MM.1S (cell line): ENCODE measurements at regions not wholly inside any gene's neighbourhood (a gene's known extent, or its start where the extent isn't known, plus 50 kb on each side); places are given as distances from the start of the nearest gene placed in this dataset.

Experiments used
- DNase-seq: peaks from one replicate; pipeline ENCODE4 v3.0.0-alpha.2; 2015
- H2AFZ ChIP-seq: fragments of 300-600 bp; sonication (generic); 2 replicates; pipeline ENCODE4 v1.6.0; 2016; ENCODE audit warnings: antibody characterized with exemption, low read length
- H3F3A ChIP-seq: fragments of 300-600 bp; sonication (generic); 2 replicates; pipeline ENCODE4 v1.6.1; 2016; ENCODE audit warnings: mild to moderate bottlenecking, antibody characterized with exemption, low read length, moderate library complexity, mixed read lengths; ENCODE audit not compliant: insufficient read depth
- H3K27ac ChIP-seq: fragments of 300-600 bp; sonication (generic); 2 replicates; pipeline ENCODE4 v1.5.1; 2016; ENCODE audit warnings: mild to moderate bottlenecking, low read length
- H3K27me3 ChIP-seq: fragments of 300-600 bp; sonication (generic); replicated peaks from 2 replicates; pipeline ENCODE4 v1.6.0; 2016; ENCODE audit warnings: low read length; ENCODE audit not compliant: insufficient read depth
- H3K36me3 ChIP-seq: fragments of 300-600 bp; sonication (generic); replicated peaks from 2 replicates; pipeline ENCODE4 v1.6.1; 2016; ENCODE audit warnings: mild to moderate bottlenecking, low read length, mixed read lengths; ENCODE audit not compliant: insufficient read depth
- H3K4me1 ChIP-seq: fragments of 300-600 bp; sonication (generic); 2 replicates; pipeline ENCODE4 v1.6.1; 2016; ENCODE audit warnings: low read length, mixed read lengths
- H3K4me2 ChIP-seq: fragments of 300-600 bp; sonication (generic); 2 replicates; pipeline ENCODE4 v1.6.0; 2016; ENCODE audit warnings: low read depth, low read length
- H3K4me3 ChIP-seq: fragments of 300-600 bp; sonication (generic); 2 replicates; pipeline ENCODE4 v1.5.1; 2016; ENCODE audit warnings: low read length, mixed read lengths
- H3K79me2 ChIP-seq: fragments of 300-600 bp; sonication (generic); 2 replicates; pipeline ENCODE4 v1.6.1; 2016; ENCODE audit warnings: mixed run types, low read length, mixed read lengths
- H3K9ac ChIP-seq: fragments of 300-600 bp; sonication (generic); 2 replicates; pipeline ENCODE4 v1.6.1; 2016; ENCODE audit warnings: low read length, mixed read lengths
- H3K9me2 ChIP-seq: fragments of 300-600 bp; sonication (generic); replicated peaks from 2 replicates; pipeline ENCODE4 v1.6.1; 2016; ENCODE audit warnings: mild to moderate bottlenecking, low read length, mixed read lengths; ENCODE audit not compliant: insufficient read depth
- H3K9me3 ChIP-seq: fragments of 300-600 bp; sonication (generic); replicated peaks from 2 replicates; pipeline ENCODE4 v1.6.1; 2016; ENCODE audit warnings: mild to moderate bottlenecking, low read length, mixed read lengths; ENCODE audit not compliant: insufficient read depth
- H4K20me1 ChIP-seq: fragments of 300-600 bp; sonication (generic); 2 replicates; pipeline ENCODE4 v1.6.1; 2016; ENCODE audit warnings: mild to moderate bottlenecking, low read length, moderate library complexity, mixed read lengths; ENCODE audit not compliant: insufficient read depth
- EZH2 ChIP-seq: fragments of 300-600 bp; sonication (generic); optimal IDR thresholded peaks from 2 replicates; pipeline ENCODE3; 2017; ENCODE audit warnings: low read depth, mild to moderate bottlenecking, antibody characterized with exemption, low read length, mixed read lengths
- EZH2phosphoT487 ChIP-seq: fragments of 300-600 bp; sonication (generic); IDR thresholded peaks from 2 replicates; pipeline ENCODE4 v1.6.1; 2018; ENCODE audit warnings: antibody characterized with exemption, low read length
- TF ChIP-seq, protein P1 (sequence below): fragments of 300-600 bp; sonication (generic); IDR thresholded peaks from 2 replicates; pipeline ENCODE4 v1.5.1; 2016; ENCODE audit warnings: antibody characterized with exemption, low read length, mixed read lengths

DNA sequence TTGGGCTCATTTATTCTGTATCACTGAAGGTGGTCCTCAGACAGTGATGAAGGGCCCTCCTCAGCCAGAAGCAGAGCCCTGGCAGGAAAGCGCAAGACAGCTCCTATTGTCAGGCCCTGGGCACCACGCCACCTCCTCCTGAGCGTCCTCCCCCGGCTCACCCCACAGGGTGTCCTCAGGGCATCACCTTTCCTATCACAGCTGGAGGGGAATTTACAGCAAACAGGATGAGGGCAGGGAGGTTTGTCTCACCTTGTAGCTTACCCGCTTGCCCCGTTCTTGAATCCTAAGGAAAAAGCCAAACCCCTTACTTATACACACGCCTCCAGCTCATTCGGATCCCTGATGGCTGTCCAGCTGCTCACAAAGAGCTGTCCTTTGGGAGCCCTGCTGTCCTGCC is 50.2 kb upstream of the LANCL2 start:
- DNase-seq = no peak

More for the DNA sequence above, 50.2 kb upstream of the LANCL2 start:
- Histone ChIP-seq H3K9ac (no peak overlapping the region), H3K4me2 (no peak overlapping the region), H2AFZ (no peak overlapping the region), H3K9me3 (no peaks in the 10 kb centered on the region), H3K27me3 (no peaks in the 10 kb centered on the region), H3K79me2 (no peaks in the 10 kb centered on the region), H3K27ac (no peak overlapping the region), H3K4me1 (no peaks in the 10 kb centered on the region), H4K20me1 (no peaks in the 10 kb centered on the region), H3K9me2 (no peaks in the 10 kb centered on the region), H3K4me3 (no peak overlapping the region), H3F3A (no peaks in the 10 kb centered on the region), H3K36me3 (no peaks in the 10 kb centered on the region)
- TF ChIP-seq EZH2 = no peak
- TF ChIP-seq EZH2phosphoT487 = no peak
- TF ChIP-seq, protein P1, sequence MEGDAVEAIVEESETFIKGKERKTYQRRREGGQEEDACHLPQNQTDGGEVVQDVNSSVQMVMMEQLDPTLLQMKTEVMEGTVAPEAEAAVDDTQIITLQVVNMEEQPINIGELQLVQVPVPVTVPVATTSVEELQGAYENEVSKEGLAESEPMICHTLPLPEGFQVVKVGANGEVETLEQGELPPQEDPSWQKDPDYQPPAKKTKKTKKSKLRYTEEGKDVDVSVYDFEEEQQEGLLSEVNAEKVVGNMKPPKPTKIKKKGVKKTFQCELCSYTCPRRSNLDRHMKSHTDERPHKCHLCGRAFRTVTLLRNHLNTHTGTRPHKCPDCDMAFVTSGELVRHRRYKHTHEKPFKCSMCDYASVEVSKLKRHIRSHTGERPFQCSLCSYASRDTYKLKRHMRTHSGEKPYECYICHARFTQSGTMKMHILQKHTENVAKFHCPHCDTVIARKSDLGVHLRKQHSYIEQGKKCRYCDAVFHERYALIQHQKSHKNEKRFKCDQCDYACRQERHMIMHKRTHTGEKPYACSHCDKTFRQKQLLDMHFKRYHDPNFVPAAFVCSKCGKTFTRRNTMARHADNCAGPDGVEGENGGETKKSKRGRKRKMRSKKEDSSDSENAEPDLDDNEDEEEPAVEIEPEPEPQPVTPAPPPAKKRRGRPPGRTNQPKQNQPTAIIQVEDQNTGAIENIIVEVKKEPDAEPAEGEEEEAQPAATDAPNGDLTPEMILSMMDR = no peak
